Left cardiac atrium (tissue), 4 donors: ENCODE measurements at regions not wholly inside any gene's neighbourhood (a gene's known extent, or its start where the extent isn't known, plus 50 kb on each side); places are given as distances from the start of the nearest gene placed in this dataset.

Experiments
- ATAC-seq, 2 donors: fragments of 200-7000 bp; cut with Tn5 transposase; one replicate each; pipeline ENCODE4 v1.9.1; 2020; ENCODE audit warnings: mild to moderate bottlenecking in 2 of 2, moderate library complexity in 2 of 2
- DNase-seq: peaks from one replicate; pipeline ENCODE4 v3.0.0-alpha.2; 2020
- intact Hi-C, 2 donors: fragments of 100-400 bp; cut with DNase I; formaldehyde crosslinking; loops; one replicate each; pipeline versions ENCODE4 v1.14.1 to v1.15.1; 2022 to 2023
- donor health status: DM: no; HTN: yes; CAD: no.
- donor health status: DM: no; HTN: yes; CAD: no; lungs with severe emphysema.
- donor health status: DM: yes; HTN: yes; CAD: no.
- donor health status: Dilated cardiomyopathy.

GRCh38 chrX:4825550-4825949, 1112.1 kb upstream of the PRKX start:
- DNase-seq: peak; percentile 18
- intact Hi-C loops: no loop called here
- ATAC-seq: peak; percentile 22 to 47

DNA sequence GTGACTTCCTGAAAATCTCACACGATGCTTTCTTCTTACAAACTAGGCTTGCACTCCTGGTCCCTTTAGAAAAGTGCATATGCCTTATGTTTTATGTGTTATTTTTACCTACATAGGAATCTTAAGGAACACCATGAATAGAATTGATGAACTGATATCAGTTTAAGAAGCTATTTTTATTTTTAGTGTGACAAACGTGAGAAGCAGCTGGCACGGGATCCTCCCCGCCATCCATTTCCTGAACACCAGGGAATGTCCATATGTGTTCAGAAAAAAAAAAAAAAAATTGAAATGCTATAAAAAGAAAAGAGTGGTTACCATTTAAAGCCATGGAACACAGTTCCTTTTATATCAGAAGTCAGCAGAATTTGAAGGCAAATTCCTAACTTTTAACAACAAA, 1096.1 kb upstream of the PRKX start:
- no peak for ATAC-seq
- intact Hi-C loops: no loop called here
- DNase-seq: no peak

DNA sequence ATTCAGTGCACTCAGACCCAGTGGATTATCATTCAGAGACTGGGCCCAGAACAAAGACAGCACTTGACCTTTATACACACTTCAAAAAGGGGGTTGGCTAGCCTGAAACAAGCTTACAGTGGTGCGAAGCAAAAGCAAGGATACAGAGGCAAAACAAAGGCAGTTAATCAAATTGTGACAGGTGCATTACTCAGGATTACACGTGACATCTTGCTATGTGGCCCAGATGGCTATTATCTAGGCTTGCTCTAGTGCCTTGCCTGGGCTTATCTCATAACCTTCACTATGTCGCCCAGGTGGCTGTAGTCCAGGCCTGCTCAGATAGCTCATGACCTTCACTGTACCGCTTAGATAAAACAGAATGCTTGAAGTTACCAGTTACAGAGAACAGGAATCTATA, 1092.1 kb upstream of the PRKX start:
- ATAC-seq (no peak), DNase-seq (no peak)
- intact Hi-C loops: no loop called here

DNA sequence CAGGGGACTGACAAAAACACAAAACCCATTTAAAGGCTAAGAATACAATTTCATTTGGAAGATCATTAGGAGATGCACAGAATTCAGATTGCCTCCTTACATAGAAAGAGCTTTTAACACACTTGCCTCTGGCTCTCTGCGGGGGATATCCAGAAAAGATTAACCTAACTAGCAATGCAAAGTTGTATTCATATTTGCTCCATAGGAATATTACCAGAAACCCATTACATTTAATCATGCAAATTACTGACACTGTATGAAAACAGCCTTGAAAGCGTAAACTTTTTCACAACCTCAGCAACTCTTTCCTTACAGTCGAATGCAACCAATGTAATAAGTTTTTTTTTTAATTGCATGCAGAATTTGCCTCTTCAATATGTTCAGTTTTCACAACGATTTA, 1087.3 kb upstream of the PRKX start:
- intact Hi-C loops: no loop called here
- ATAC-seq: no peak

DNA sequence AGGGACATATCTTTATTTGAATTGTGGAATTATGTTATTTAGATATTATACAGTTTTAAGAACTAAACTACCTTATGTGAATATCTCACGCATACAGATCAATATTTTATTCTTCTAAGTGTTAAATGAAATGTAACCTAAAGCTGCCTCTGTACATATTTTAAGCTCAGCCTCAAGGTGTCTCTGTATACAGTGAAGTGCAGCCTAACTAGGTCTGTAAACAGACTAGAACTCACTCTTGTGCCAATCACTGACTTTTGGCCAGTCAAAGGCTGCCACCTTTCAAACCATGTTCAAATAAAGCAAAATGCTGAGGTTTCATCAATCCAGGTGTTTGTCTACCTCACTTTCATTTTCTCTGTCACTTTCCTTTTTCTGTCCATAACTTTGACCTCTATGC, 1074.5 kb upstream of the PRKX start:
- DNase-seq (no peak), ATAC-seq (no peak)
- intact Hi-C loops: no loop called here

More for the DNA sequence above, 1087.3 kb upstream of the PRKX start:
- no peak for DNase-seq

GRCh38 chrX:4764888-4765287, 1051.4 kb upstream of the PRKX start:
- intact Hi-C loops: no loop called here
- DNase-seq: no peak
- no peak for ATAC-seq

GRCh38 chrX:4762196-4762595, 1048.7 kb upstream of the PRKX start:
- intact Hi-C loops: no loop called here

GRCh38 chrX:4754878-4755604, 1041.6 kb upstream of the PRKX start:
- DNase-seq (no peak), ATAC-seq (no peak)
- intact Hi-C loops: no loop called here

More at GRCh38 chrX:4762196-4762595, 1048.7 kb upstream of the PRKX start:
- ATAC-seq (no peak), DNase-seq (no peak)

DNA sequence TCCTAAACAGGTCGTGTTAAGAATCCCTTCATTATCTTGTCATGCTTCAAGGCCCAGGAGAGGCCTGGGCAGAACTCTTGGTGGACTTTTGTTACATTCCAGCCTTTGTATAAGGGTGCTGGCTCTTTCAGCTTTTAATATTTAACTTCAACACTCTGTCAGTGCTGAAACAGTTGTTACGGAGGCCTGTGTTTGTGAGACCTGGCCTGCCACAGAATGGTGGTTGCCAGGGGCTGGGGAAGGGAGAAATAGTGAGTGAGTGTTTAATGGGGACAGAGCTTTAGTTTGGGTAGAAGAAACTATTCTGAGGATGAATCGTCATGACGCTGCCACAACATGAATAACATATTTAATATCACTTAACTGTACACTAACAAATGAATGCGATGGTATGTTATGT, 1027.6 kb upstream of the PRKX start:
- ATAC-seq: no peak
- no peak for DNase-seq
- intact Hi-C loops: no loop called here

- no peak for DNase-seq
- intact Hi-C loops: no loop called here
- no peak for ATAC-seq
These were observed 1021.9 kb upstream of the PRKX start for GRCh38 chrX:4735299-4735698.

DNA sequence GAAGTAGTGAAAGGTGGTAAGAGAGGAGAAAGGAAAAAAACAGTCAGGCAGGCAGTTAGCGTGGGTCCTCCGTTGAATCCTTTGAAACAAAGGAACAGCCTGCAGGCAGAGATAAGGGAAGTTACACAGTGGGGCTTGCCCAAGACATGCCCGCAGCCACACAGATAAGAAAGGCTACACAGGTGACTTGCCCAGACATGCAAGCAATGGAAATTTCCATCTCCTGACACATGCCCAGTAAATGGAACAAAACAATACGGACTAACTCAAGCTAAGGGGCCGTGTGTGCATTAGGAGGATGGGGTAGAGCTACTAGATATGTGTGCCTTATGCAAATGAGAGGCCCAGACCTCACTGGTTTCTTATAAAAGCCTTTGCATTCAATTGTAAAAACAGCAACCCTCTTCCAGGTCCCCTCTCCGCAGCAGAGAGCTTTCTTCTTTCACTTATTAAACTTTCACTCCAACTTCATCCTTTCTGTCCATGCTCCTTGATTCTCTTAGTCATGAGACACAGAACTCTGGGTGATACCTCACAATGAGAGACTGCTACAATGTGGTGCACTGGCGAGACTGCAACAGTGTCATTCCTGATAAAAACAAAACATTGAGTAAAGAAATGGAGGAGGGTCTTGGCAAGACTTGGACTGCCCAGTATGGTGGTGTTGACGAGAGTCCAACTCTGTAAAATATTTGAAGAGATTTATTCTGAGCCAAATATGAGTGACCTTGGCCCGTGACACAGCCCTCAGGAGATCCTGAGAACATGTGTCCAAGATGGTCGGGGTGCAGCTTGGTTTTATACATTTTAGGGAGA, 997.4 kb upstream of the PRKX start:
- ATAC-seq: no peak
- no peak for DNase-seq
- intact Hi-C loops: no loop called here

DNA sequence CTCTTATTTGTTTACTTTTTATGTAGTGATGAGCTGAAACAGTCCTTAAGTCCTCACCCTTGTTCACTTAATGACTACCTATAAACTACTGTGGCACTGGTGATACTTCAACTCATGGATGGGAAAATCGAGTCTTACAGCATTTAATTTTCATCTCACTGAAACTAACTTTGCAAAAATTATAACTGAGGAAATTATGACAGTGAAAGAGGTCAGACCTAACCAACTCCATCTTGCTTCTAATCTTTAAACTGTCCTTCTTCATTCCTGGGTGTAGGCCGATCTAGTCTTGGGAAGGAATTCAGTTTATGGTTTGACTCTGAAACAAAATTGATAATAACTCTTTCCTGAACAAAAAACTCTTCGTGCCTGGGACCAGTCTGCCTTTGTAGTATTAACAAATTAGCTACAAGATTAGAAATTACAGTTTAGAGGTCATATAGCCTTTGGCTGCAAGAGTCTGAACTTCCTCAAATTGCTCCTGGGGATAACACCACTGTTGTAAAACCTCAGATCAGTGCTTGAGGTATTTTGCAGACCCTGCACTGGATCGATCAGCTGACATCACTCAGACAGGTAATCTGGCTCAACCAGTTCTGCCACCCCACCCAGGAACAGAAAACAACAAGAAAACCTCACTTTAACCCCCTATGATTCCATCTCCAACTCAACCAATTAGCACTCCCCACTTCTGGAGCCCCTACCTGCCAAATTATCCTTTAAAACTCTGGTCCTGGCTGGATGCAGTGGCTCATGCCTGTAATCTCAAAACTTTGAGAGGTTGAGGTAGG, 995.7 kb upstream of the PRKX start:
- intact Hi-C loops: no loop called here
- ATAC-seq (no peak), DNase-seq (no peak)

DNA sequence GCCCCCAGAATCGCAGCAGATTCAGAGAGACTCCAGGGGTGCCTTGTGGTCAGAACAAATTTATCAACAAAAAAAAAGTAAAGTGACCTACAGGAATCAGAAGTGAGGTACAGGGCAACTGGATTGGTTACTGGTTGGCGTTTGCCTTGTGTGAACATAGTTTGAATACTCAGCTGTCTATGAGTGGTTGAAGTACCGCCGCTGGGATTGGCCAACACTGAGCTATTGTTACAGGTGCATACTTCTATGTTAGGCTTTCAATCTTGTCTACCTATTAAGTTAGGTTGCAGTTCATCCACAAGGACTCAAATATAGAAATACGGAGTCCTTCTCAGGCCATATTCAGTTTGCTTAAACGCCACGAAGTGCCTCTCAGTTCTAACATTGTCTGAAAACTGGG, 993.5 kb upstream of the PRKX start:
- intact Hi-C loops: no loop called here
- ATAC-seq (no peak), DNase-seq (no peak)

DNA sequence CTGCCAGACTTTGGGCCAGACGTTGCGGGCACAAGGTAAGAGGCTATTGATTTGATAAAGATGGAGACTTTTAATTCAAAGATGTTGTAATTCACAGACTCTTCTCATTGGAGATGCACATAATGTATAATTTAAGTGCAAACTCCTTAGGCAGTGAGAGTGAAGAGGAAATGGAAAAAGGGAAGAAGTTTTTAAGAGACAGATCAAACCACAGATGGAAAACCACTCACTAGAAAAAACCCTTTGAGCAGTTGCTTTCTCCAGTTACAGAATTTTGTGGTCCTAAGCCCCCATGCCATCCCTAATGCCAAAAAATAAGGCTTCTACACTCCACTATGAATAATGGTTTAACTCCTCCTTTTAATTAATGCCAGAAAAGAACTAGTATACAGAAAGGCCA, 977.1 kb upstream of the PRKX start:
- intact Hi-C loops: no loop called here
- ATAC-seq (no peak), DNase-seq (no peak)

DNA sequence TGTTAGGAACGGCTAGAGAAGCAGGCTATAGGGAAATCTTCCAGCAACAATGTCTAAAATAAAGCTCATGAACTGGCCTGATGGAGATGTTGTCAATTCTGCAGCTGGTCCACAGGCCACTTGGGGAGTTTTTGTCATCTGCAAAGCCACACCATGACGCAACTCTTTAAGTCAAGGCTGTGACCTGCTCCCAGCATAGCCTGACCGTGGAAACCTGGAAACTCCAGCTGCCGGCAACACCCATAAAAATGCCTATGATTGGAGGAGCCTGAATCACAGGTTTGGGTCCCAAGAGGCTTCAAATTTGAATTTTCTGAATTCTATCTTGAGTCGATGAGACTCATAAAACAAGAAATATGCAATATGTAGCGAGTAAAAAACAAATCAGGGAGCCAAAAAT, 969.2 kb upstream of the PRKX start:
- DNase-seq (no peak), ATAC-seq (no peak)
- intact Hi-C loops: no loop called here

DNA sequence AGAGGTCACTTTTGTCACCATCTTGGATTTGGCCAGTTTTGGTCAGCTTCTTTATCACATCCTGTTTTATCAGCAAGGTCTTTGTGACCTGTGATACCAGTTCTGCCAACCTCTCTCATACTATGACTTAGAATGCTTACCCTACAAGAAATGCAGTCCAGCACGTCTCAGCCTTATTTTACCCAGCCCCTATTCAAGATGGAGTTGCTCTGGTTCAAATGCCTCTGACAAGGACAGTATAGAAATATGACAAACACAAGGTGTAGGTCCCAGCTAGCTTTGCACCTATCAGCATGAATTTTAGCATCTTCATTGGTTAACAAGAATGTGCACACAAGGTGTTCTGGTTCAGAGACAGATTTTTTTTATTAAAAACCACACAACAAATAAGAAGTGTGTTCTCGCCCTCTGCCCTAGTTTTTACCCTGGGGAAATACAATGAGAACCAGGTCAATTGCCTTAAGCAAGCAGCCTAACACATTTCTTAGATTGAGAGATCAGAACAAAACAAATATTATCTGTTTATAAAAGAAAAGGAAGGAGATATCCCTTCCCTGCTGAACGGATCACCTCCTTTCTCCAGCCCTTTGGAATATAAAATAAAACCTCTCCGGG, 962.3 kb upstream of the PRKX start:
- DNase-seq (no peak), ATAC-seq (no peak)
- intact Hi-C loops: no loop called here

- ATAC-seq (no peak), DNase-seq (no peak)
- intact Hi-C loops: no loop called here
These were observed 960.8 kb upstream of the PRKX start for GRCh38 chrX:4674028-4674782.

DNA sequence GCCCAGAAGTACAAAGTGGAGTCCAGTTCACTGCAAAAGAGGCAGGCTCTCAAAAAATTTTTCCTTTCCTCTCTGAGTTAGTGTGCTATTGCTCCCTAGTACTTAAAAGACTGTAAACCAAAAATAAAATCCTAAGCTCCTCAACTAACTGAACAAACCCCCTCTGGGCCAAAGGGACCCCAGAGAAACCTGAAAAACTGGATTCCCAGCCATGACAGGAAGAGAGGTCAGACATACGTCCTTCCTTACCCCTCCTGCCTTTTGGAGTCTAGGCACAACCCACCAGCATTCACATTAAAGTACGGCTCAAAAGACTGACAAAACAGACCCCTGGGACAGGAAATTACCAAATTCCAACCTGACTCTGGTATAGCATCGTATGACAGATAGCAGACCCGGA, 957.9 kb upstream of the PRKX start:
- intact Hi-C loops: no loop called here
- DNase-seq: no peak

DNA sequence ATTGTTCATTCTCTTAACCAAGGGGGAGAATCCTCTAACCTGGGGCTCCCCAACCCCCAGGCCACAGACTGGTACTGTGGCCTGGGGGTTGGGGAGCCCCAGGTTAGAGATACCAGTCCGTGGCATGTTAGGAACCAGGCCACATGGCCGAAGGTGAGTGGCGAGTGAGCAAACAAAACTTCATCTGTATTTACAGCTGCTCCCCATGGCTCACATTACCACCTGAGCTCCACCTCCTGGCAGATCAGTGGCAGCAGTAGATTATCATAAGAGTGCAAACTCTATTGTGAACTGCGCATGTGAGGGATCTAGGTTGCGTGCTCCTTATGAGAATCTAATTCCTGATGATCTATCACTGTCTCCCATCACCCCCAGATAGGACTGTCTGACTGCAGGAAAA, 957.2 kb upstream of the PRKX start:
- DNase-seq (no peak), ATAC-seq (no peak)
- intact Hi-C loops: no loop called here

More for the DNA sequence above, 957.9 kb upstream of the PRKX start:
- ATAC-seq: no peak
